ENCODE measurements at regions not wholly inside any gene's neighbourhood (a gene's known extent, or its start where the extent isn't known, plus 50 kb on each side); places are given as distances from the start of the nearest gene placed in this dataset.

DNA sequence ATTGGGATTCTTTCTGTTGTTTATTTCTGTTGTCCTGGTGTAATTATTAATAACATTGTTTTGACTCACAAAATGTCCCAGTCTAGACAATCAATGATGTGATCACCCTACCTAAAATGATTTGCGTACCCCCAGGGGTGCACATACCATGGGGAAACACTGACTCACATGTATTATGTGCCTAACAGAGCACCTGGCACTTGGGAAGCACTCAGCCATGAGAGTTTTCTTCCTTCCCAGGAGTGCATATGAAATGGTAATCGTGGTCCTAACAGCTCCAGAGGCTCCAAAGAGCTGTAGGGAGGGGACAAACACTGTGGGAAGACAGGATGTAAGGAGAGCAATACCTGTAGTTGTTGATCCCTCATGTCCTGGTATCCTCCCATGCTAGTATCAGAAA is 187.8 kb upstream of the ERBB4 start:
- no peak for TF ChIP-seq EZH2 (IDR thresholded peaks at IDR 0.05; ENCODE audit: insufficient read depth, low read length)
- TF ChIP-seq, protein P1, sequence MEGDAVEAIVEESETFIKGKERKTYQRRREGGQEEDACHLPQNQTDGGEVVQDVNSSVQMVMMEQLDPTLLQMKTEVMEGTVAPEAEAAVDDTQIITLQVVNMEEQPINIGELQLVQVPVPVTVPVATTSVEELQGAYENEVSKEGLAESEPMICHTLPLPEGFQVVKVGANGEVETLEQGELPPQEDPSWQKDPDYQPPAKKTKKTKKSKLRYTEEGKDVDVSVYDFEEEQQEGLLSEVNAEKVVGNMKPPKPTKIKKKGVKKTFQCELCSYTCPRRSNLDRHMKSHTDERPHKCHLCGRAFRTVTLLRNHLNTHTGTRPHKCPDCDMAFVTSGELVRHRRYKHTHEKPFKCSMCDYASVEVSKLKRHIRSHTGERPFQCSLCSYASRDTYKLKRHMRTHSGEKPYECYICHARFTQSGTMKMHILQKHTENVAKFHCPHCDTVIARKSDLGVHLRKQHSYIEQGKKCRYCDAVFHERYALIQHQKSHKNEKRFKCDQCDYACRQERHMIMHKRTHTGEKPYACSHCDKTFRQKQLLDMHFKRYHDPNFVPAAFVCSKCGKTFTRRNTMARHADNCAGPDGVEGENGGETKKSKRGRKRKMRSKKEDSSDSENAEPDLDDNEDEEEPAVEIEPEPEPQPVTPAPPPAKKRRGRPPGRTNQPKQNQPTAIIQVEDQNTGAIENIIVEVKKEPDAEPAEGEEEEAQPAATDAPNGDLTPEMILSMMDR (IDR thresholded peaks at IDR 0.05; ENCODE audit: insufficient read depth, low read depth, low read length) = no peak
